Effector memory CD8-positive, alpha-beta T cell (primary cell): ENCODE measurements at regions not wholly inside any gene's neighbourhood (a gene's known extent, or its start where the extent isn't known, plus 50 kb on each side); places are given as distances from the start of the nearest gene placed in this dataset.

Source experiments
- ATAC-seq: fragments of 150-1000 bp; cut with Tn5 transposase; replicated peaks from 2 replicates; pipeline ENCODE4 v1.10.0; 2021; ENCODE audit warnings: mild to moderate bottlenecking, moderate library complexity
- DNase-seq, 3 experiments: peaks; one replicate each; pipeline ENCODE4 v3.0.0; 2021
- H3K27ac Mint-ChIP-seq, 2 donors: one replicate each; pipeline ENCODE4 v1.8.0; 2022; ENCODE audit warnings: mild to moderate bottlenecking in 2 of 2, mixed read lengths in 2 of 2, moderate library complexity in 2 of 2
- H3K27me3 Mint-ChIP-seq, 2 donors: one replicate each; pipeline ENCODE4 v1.8.0; 2022; ENCODE audit warnings: mixed read lengths in 2 of 2
- H3K36me3 Mint-ChIP-seq: one replicate; pipeline ENCODE4 v1.8.0; 2022; ENCODE audit warnings: mild to moderate bottlenecking, moderate library complexity, mixed read lengths; ENCODE audit not compliant: insufficient read depth
- H3K4me1 Mint-ChIP-seq, 2 donors: one replicate each; pipeline ENCODE4 v1.8.0; 2022; ENCODE audit warnings: low read depth in 2 of 2, mixed read lengths in 2 of 2
- H3K4me3 Mint-ChIP-seq, 2 donors: one replicate each; pipeline ENCODE4 v1.8.0; 2022; ENCODE audit warnings: mild to moderate bottlenecking in 2 of 2, mixed read lengths in 2 of 2, moderate library complexity in 2 of 2
- H3K9me3 Mint-ChIP-seq, 2 donors: one replicate each; pipeline ENCODE4 v1.8.0; 2022; ENCODE audit warnings: mixed read lengths in 2 of 2

DNA sequence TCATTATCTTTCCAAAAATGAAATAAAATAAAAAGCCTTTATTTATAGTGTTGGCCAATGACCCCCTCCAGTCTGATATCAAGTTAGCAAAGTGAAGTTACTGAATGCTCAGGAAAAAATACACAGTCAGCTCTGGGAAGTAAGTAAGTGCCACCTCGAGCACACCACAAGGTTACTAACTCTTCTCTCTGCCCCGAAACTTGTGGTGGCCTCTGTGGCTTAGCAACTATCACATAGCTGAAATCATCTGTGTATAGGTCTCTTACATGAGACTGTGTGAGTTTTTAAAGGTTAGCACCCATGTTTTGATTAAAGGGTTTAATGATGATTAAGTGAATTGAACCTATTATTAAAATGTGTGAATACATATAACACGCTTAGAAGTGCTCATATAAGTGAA lies 161.4 kb upstream of the KLF4 start:
- ATAC-seq (no peak), DNase-seq (no peak)
- no peaks in the 10 kb centered on the region for H3K4me1 Mint-ChIP-seq
- no peak overlapping the region for H3K27ac Mint-ChIP-seq
- H3K4me3 Mint-ChIP-seq: no peak overlapping the region
- H3K27me3 Mint-ChIP-seq: no peaks in the 10 kb centered on the region
- peaks cover 2 to 9% of the 10 kb centered on the region in 2 donors for H3K9me3 Mint-ChIP-seq
- no peaks in the 10 kb centered on the region for H3K36me3 Mint-ChIP-seq

DNA sequence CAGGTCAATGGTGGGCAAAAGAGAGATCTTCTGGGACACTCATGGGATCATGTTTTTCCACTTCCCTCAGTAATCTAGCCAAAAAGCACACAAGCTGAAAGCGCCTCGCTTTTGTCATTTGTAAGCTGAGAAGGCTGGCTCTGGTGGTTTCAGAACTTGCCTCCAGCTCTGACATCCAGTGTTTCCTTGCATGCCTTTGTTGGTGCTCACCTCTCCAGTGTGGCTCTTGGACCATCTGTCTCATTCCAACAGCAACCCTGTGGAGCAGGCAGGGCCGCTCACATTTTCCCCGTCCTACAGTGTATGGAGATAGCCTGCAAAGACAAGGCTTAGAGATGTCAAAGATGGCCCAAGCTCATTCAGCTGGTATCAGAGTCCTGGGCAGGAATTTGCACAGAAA lies 160.8 kb upstream of the KLF4 start:
- Mint-ChIP-seq H3K4me3 (no peak overlapping the region), H3K27me3 (no peaks in the 10 kb centered on the region), H3K27ac (no peak overlapping the region), H3K36me3 (no peaks in the 10 kb centered on the region), H3K4me1 (no peaks in the 10 kb centered on the region), H3K9me3 (peaks cover 2 to 9% of the 10 kb centered on the region in 2 donors)
- DNase-seq (no peak), ATAC-seq (no peak)

DNA sequence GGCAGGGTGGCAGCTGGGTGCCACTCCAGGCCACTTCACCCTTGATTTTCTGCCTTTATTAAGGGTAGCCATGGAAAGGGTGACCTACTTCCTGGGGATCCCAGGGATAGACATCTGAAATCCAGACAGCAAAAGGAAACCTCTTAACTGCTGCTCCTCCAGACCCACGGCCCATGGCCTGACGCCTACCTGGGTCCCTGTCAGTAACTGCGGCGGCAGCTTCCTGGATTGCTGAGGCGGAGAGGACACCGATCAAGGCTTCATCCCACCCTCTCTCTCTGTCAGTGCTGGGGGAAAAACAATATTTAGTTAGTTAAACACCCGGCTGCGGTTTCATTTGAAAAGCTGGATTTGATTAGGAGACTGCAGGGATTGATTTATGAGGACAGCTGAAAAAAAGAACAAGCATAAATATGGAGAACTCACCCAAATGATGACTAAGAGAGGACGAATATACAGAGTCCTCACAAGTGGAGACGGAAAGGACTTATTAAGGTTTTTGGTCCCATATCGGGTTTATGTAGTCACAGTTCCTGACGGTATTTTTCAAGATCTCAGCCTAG lies 158.7 kb upstream of the KLF4 start:
- Mint-ChIP-seq H3K27me3 (no peaks in the 10 kb centered on the region), H3K4me3 (no peak overlapping the region), H3K36me3 (no peaks in the 10 kb centered on the region), H3K4me1 (no peaks in the 10 kb centered on the region), H3K9me3 (peaks cover 2 to 9% of the 10 kb centered on the region in 2 donors), H3K27ac (no peak overlapping the region)
- ATAC-seq (no peak), DNase-seq (no peak)

DNA sequence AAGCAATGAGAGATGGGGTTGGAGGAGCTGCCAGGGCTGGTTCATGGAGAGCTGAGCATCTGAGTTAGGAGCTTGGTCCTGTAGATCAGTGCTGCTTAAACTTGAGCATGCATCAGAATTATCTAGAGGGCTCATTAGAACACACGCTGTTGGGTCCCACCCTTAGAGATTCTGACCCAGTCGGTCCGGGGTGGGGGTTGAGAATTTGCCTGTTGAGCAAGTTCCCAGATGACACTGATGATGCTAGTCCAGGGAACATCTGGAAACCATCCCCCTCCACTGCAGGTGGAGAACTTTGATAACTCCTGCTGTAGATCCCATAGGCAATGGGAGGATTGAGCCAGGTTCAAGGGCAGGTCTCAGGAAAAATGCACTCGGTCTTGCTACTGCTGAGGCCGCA lies 158.0 kb upstream of the KLF4 start:
- H3K4me1 Mint-ChIP-seq: no peaks in the 10 kb centered on the region
- H3K9me3 Mint-ChIP-seq: peaks cover 2 to 9% of the 10 kb centered on the region in 2 donors
- no peak overlapping the region for H3K4me3 Mint-ChIP-seq
- ATAC-seq (no peak), DNase-seq (no peak)
- H3K36me3 Mint-ChIP-seq: no peaks in the 10 kb centered on the region
- H3K27me3 Mint-ChIP-seq: no peaks in the 10 kb centered on the region
- H3K27ac Mint-ChIP-seq: no peak overlapping the region

DNA sequence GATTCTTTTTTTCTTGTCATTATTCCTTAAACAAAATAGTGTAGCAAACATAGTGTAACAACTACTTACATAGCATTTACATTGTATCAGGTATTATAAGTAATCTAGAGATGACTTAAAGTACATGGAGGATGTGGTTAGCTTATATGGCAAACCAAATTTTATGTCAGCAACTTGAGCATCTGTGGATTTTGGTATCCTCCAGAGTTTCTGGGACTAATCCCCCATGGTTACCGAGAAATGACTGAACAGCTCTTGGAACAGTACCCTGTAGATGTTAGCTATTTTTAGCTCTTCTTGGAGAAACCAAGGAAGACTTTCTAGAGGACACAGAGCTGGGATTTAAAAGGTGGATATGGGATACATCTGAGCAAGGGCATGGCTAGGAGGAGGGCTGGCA lies 157.6 kb upstream of the KLF4 start:
- Mint-ChIP-seq H3K9me3 (peaks cover 2 to 9% of the 10 kb centered on the region in 2 donors), H3K27ac (no peak overlapping the region), H3K36me3 (no peaks in the 10 kb centered on the region), H3K4me1 (no peaks in the 10 kb centered on the region), H3K4me3 (no peak overlapping the region), H3K27me3 (no peaks in the 10 kb centered on the region)
- ATAC-seq (no peak), DNase-seq (no peak)

DNA sequence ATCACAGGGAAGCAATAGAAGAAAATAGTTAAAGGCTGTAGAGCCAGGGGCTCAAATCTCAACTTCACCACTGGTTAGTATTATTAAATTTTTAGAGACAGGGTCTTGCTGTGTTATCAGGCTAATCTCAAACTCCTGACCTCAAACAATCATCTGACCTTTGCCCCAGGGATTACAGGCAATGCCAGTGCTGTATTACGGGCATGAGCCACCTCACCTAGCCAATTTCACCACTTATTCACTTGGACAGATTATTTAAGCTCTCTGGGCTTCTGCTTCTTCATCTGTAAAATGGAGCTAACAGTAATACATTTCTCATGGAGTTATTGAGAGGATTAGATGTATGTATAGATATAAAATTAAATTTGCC lies 155.9 kb upstream of the KLF4 start:
- no peaks in the 10 kb centered on the region for H3K4me1 Mint-ChIP-seq
- no peak overlapping the region for H3K27ac Mint-ChIP-seq
- H3K9me3 Mint-ChIP-seq: peaks cover 7 to 13% of the 10 kb centered on the region in 2 donors
- no peak overlapping the region for H3K4me3 Mint-ChIP-seq
- peaks cover 0 to 12% of the 10 kb centered on the region in 2 donors for H3K27me3 Mint-ChIP-seq
- DNase-seq (no peak), ATAC-seq (no peak)
- no peaks in the 10 kb centered on the region for H3K36me3 Mint-ChIP-seq

DNA sequence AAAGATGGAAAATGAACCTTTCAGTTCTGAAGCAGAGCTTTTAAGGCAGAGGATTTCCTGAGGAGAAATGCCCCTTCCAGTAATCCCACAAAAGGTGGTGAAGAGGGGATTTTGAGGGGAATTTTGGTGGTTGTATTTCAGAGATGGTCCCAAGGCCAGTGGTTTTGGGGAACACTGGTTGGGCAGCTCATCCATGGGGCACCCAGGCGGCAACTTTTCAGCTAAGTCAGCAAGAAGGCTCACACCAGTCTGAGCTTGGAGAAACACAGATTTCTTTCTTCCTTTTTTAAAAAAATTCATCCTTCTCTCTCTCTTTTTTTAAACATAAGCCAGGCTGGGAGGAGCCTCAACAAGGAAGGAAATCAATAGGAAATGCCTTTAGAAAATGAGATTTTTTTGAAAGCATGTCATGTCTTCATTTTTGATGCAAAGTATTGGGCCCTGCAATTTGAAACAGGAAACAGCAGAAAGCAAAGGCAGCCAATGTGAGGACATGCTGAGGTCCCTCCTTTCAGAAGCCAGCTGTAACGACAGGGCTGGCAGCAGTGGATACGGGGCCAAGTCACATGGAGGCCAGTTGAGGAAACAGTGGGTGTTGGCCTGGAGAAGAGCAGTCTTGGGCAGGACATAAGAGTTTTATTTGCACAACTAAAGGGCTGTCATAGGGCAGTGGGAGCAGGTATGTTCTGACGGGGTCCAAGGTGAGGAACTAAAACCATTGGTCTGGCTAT lies 155.3 kb upstream of the KLF4 start:
- H3K4me1 Mint-ChIP-seq: no peaks in the 10 kb centered on the region
- H3K36me3 Mint-ChIP-seq: no peaks in the 10 kb centered on the region
- ATAC-seq (no peak), DNase-seq (no peak)
- no peak overlapping the region for H3K4me3 Mint-ChIP-seq
- H3K27me3 Mint-ChIP-seq: peaks cover 0 to 18% of the 10 kb centered on the region in 2 donors
- H3K27ac Mint-ChIP-seq: no peak overlapping the region
- H3K9me3 Mint-ChIP-seq: peaks cover 8 to 16% of the 10 kb centered on the region in 2 donors

DNA sequence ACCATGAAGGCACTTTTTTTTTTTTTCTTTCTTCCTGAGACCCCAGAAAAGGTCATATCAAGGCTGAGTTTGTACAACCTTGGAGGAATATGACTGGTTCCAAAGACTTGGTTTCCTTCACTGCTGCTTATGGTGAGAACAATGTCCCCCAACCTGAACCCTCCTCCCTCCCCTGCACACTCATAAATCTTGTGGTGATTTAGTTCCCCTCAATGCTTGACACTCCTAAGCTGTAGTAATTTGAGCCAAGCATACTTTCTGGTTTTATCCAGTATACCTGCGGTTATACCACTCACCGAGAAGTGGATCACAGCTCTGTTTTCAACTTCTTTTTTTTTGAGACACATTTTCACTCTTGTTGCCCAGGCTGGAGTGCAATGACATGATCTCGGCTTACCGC lies 149.9 kb upstream of the KLF4 start:
- Mint-ChIP-seq H3K27me3 (peaks cover 15 to 49% of the 10 kb centered on the region in 2 donors), H3K9me3 (peaks cover 6 to 7% of the 10 kb centered on the region in 2 donors), H3K4me3 (no peak overlapping the region), H3K27ac (no peak overlapping the region), H3K36me3 (no peaks in the 10 kb centered on the region), H3K4me1 (peaks cover 3 to 6% of the 10 kb centered on the region in 2 donors)
- ATAC-seq: no peak
- no peak for DNase-seq

DNA sequence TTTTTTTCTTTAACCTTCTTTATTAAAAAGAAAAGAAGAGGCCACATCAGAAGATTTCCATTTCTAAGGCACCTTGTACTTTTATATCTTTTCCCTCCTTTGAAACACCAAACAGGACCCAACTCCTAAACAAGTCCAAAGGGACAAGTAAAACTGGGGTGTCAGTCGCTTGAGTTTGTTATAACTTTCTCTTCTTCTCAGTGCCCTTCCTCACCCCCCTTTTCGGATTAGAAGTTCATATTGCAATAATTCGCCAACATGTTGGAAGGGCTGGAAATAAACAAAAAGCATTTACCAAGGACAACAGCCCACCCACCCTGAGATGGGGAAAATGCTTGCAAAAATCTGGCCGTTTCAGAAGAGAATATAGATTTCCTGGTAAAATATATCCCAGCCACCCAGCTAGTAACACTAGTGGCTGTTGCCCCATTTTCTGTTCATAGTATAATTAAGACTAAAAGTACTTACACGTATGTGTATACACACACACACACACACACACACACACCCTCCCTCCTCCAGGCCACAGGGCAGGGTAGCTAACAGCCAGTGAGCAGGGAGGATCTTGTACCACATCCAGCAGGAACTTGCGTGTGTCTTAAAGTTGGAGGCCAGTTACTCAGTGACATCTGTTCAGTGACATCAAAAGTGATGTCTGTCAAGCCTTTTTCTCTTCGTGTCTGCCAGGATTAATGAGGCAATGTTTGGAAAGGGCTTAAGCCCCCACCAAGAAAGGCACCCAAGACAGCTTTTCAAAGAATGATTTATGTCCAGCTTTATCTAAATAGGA lies 149.1 kb upstream of the KLF4 start:
- H3K27ac Mint-ChIP-seq: no peak overlapping the region
- H3K4me1 Mint-ChIP-seq: peaks cover 3 to 6% of the 10 kb centered on the region in 2 donors
- H3K27me3 Mint-ChIP-seq: peaks cover 15 to 49% of the 10 kb centered on the region in 2 donors
- DNase-seq (no peak), ATAC-seq (no peak)
- H3K9me3 Mint-ChIP-seq: peaks cover 6 to 7% of the 10 kb centered on the region in 2 donors
- H3K36me3 Mint-ChIP-seq: no peaks in the 10 kb centered on the region
- peak overlapping the region; percentile 27 to 45 for H3K4me3 Mint-ChIP-seq

DNA sequence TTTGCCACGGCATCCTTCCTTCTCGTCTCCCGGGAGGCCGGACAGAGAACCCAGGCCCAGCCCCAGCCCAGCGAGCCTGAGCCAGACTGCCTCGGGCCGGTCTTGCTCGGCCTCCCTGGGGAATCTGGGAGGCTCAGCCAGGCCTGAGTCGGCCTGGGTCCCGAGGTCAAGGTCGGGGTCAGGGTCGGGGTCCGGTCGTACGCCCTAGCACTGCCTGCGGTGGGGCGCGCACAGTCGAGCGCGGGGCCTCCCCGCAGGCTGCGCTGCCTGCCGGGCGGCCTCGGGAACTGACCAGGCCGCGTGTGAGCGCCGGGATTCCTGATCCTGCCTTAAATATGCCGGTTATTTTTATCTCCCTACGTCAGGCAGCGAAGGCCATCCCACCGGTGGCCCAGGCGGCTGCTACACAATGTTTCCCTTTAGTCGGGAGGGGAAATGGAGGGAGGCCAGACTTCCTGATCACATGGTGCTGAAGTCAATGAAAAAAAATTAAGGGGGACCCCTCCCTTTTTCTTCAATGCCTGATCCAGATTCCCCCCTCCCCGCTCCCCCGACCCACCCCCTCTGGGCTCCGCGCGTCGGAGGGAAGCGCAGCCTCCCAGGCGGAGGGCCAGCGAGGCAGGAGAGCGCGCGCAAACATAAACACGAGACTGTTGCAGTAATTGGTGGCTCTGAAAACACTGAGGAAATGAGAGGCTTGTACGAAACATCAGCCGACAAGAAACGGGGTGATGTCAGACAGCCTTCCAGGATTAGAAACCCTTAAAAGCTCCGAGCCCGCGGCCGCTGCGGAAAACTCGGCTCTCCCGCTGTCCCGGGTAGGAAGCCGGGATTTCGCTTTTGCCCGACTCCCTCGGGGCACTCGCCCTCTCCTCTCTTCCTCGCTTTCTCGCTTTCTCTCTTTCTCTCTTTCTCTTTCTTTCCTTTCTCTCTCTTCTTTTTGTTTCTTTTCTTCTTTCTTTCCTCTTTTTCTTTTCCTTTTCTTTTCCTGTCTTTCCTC lies 148.2 kb upstream of the KLF4 start:
- peaks cover 3 to 6% of the 10 kb centered on the region in 2 donors for H3K4me1 Mint-ChIP-seq
- H3K36me3 Mint-ChIP-seq: no peaks in the 10 kb centered on the region
- H3K27me3 Mint-ChIP-seq: peaks cover 15 to 49% of the 10 kb centered on the region in 2 donors
- DNase-seq (no peak), ATAC-seq (peak; percentile 22)
- no peak overlapping the region for H3K27ac Mint-ChIP-seq
- H3K9me3 Mint-ChIP-seq: peaks cover 6 to 7% of the 10 kb centered on the region in 2 donors
- H3K4me3 Mint-ChIP-seq: peak overlapping the region; percentile 27 to 45

DNA sequence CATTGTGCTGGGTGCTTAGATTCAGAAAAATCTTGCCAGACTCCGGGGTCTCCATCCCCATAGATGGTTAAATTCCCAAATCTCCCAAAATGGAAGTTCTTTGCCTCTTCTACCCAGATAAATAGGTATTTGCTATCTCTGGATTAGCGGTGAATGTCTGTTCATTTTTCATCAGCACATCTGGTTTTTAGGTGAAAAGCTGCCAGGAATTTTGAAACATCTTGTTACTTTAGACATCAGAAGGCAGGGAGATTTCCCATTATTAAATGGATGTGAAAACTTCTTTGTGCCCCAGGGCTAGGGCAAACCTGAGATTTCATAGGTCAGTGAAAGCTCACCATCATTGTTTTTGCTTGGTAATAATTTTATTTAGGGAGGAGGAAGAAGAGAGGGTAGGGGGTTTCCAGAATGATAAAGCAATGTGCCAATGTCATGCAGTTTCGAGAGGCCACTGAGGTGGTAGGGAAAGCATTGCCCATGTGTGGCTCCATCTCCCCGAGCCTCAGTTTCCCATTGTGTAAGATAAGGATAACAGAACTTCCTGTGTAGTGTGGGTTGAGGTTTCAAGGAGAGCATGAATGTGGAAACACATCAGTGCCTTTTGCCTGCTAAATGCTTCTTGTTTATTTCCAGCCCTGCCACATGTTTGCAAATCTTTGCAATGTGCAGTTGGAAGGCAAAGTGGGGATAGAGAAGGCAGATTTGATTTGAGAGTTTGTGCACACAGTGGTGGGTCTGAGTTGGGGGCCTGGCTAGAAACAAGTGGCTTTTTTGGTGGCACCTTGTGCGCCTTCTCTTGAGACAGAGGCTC lies 147.2 kb upstream of the KLF4 start:
- Mint-ChIP-seq H3K36me3 (no peaks in the 10 kb centered on the region), H3K4me3 (no peak overlapping the region), H3K27ac (no peak overlapping the region), H3K4me1 (peaks cover 3 to 6% of the 10 kb centered on the region in 2 donors), H3K27me3 (peaks cover 15 to 49% of the 10 kb centered on the region in 2 donors), H3K9me3 (peaks cover 6 to 7% of the 10 kb centered on the region in 2 donors)
- no peak for DNase-seq
- ATAC-seq: no peak

DNA sequence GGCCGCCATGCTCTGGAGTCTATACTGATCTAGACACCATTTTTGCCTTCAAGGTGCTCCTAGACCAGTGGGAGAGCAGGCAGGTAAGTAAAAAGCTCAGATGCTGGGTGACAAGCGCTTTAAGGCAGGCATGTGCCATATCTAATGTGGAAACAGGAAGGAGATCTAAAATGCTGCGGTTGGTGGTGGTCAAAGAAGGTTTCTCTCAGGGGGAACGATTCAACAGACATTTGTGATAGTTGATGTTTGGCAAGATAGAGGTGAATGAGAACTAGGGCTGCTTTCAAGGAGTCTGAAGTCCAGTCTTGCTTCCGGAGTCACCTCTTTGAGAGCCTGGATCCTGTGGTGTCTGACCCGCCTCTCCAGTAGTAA lies 146.2 kb upstream of the KLF4 start:
- peaks cover 15 to 40% of the 10 kb centered on the region in 2 donors for H3K27me3 Mint-ChIP-seq
- ATAC-seq: no peak
- DNase-seq: no peak
- H3K4me1 Mint-ChIP-seq: peaks cover 3 to 6% of the 10 kb centered on the region in 2 donors
- no peak overlapping the region for H3K4me3 Mint-ChIP-seq
- H3K9me3 Mint-ChIP-seq: peaks cover 4 to 6% of the 10 kb centered on the region in 2 donors
- no peaks in the 10 kb centered on the region for H3K36me3 Mint-ChIP-seq
- no peak overlapping the region for H3K27ac Mint-ChIP-seq
